ENCODE measurements at regions not wholly inside any gene's neighbourhood (a gene's known extent, or its start where the extent isn't known, plus 50 kb on each side); places are given as distances from the start of the nearest gene placed in this dataset.

- H3K4me3 ChIP-seq (ENCODE audit: low read depth, low read length) = no peak overlapping the region
- peaks cover 3% of the 10 kb centered on the region for H3K9me3 ChIP-seq (ENCODE audit: control insufficient read depth, insufficient read depth, low read length)
- H3K36me3 ChIP-seq (ENCODE audit: control insufficient read depth, insufficient read depth, low read length) = no peaks in the 10 kb centered on the region
- no peak for DNase-seq (ENCODE audit: low read depth in 4 of 6, low spot score in 6 of 6)
- H3K4me1 ChIP-seq (ENCODE audit: control insufficient read depth, insufficient read depth, low read length) = no peaks in the 10 kb centered on the region
- H3K27me3 ChIP-seq (ENCODE audit: control insufficient read depth, insufficient read depth, low read length) = no peaks in the 10 kb centered on the region
- WGBS (ENCODE audit: insufficient coverage) = no CpG with 5 or more reads among the region's 2 CpGs
- no peak overlapping the region for H3K27ac ChIP-seq (ENCODE audit: low read depth, low read length)
Measured at GRCh38 chr3:176087066-176087697, 1110.1 kb downstream of the TBL1XR1 start.

DNA sequence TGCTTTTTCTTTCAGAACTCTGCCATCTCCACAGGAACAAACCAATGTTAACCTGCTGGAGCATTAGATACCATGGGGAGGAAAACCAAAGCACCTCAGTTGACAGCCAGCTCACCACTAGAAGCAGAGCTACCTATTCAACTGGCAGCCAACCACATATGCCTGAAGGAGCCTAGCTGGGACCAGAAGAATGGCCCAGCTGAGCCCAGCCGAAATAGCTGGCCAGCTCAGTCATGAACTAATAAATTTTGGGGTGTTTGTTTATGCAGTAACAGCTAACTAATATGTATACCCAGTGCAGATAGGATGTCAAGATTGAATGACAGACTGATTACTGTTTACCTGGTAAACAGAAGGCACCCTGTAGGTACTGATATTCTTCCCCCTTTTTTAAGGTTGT, 1117.5 kb downstream of the TBL1XR1 start:
- Histone ChIP-seq H3K4me1 (ENCODE audit: control insufficient read depth, insufficient read depth, low read length) (no peaks in the 10 kb centered on the region), H3K9me3 (ENCODE audit: control insufficient read depth, insufficient read depth, low read length) (no peaks in the 10 kb centered on the region), H3K27ac (ENCODE audit: low read depth, low read length) (no peak overlapping the region), H3K4me3 (ENCODE audit: low read depth, low read length) (no peak overlapping the region), H3K27me3 (ENCODE audit: control insufficient read depth, insufficient read depth, low read length) (no peaks in the 10 kb centered on the region), H3K36me3 (ENCODE audit: control insufficient read depth, insufficient read depth, low read length) (no peaks in the 10 kb centered on the region)
- no CpG with 5 or more reads among the region's 1 CpG for WGBS (ENCODE audit: insufficient coverage)
- DNase-seq (ENCODE audit: low read depth in 4 of 6, low spot score in 6 of 6) = no peak

- H3K4me3 ChIP-seq (ENCODE audit: low read depth, low read length) = no peak overlapping the region
- H3K36me3 ChIP-seq (ENCODE audit: control insufficient read depth, insufficient read depth, low read length) = no peaks in the 10 kb centered on the region
- no peaks in the 10 kb centered on the region for H3K4me1 ChIP-seq (ENCODE audit: control insufficient read depth, insufficient read depth, low read length)
- no peaks in the 10 kb centered on the region for H3K27me3 ChIP-seq (ENCODE audit: control insufficient read depth, insufficient read depth, low read length)
- WGBS (ENCODE audit: insufficient coverage) = no CpG with 5 or more reads among the region's 1 CpG
- no peak overlapping the region for H3K27ac ChIP-seq (ENCODE audit: low read depth, low read length)
- H3K9me3 ChIP-seq (ENCODE audit: control insufficient read depth, insufficient read depth, low read length) = no peaks in the 10 kb centered on the region
- DNase-seq (ENCODE audit: low read depth in 4 of 6, low spot score in 6 of 6) = no peak
Measured at GRCh38 chr3:176078906-176079305, 1118.4 kb downstream of the TBL1XR1 start.

- no peak for DNase-seq (ENCODE audit: low read depth in 4 of 6, low spot score in 6 of 6)
- no CpG with 5 or more reads among the region's 1 CpG for WGBS (ENCODE audit: insufficient coverage)
- Histone ChIP-seq H3K4me3 (ENCODE audit: low read depth, low read length) (no peak overlapping the region), H3K4me1 (ENCODE audit: control insufficient read depth, insufficient read depth, low read length) (no peaks in the 10 kb centered on the region), H3K36me3 (ENCODE audit: control insufficient read depth, insufficient read depth, low read length) (no peaks in the 10 kb centered on the region), H3K27ac (ENCODE audit: low read depth, low read length) (no peak overlapping the region), H3K27me3 (ENCODE audit: control insufficient read depth, insufficient read depth, low read length) (no peaks in the 10 kb centered on the region), H3K9me3 (ENCODE audit: control insufficient read depth, insufficient read depth, low read length) (no peaks in the 10 kb centered on the region)
Measured at GRCh38 chr3:176075491-176075890, 1121.8 kb downstream of the TBL1XR1 start.

DNA sequence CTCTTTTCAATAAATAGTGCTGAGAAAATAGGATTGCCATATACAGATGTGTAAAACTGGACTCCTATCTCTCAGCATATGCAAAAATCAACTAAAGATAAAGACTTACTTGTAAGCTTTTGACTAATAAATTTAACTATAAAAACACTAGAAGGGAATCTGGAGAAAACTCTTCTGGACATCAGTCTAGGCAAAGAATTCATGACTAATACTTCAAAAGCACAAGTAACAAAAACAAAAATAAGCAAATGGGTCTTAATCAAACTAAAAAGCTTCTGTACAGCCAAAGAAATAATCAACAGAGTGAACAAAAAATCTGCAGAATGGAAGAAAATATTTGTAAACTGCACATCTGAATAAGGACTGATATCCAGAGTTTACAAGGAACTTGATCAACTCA, 1122.2 kb downstream of the TBL1XR1 start:
- H3K9me3 ChIP-seq (ENCODE audit: control insufficient read depth, insufficient read depth, low read length) = no peaks in the 10 kb centered on the region
- H3K27me3 ChIP-seq (ENCODE audit: control insufficient read depth, insufficient read depth, low read length) = no peaks in the 10 kb centered on the region
- H3K36me3 ChIP-seq (ENCODE audit: control insufficient read depth, insufficient read depth, low read length) = no peaks in the 10 kb centered on the region
- no peak overlapping the region for H3K4me3 ChIP-seq (ENCODE audit: low read depth, low read length)
- no peak for DNase-seq (ENCODE audit: low read depth in 4 of 6, low spot score in 6 of 6)
- H3K4me1 ChIP-seq (ENCODE audit: control insufficient read depth, insufficient read depth, low read length) = no peaks in the 10 kb centered on the region
- H3K27ac ChIP-seq (ENCODE audit: low read depth, low read length) = no peak overlapping the region

DNA sequence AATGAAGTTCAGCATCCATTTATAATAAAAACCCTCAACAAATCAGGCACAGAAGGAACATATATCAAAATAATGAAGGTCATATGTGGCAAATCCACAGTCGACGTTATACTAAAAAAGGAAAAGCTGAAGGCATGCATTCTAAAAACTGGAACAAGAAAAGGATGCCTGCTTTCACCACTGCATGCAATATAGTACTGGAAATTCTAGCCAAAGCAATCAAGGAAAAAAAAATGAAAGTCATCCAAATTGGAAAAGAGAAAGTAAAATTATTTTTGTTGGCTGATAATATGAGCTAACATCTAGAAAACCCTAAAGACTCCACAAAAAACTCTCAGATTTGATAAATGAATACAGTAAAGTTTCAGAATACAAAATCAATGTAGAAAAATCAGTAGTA, 1123.2 kb downstream of the TBL1XR1 start:
- no CpG with 5 or more reads among the region's 2 CpGs for WGBS (ENCODE audit: insufficient coverage)
- no peaks in the 10 kb centered on the region for H3K4me1 ChIP-seq (ENCODE audit: control insufficient read depth, insufficient read depth, low read length)
- DNase-seq (ENCODE audit: low read depth in 4 of 6, low spot score in 6 of 6) = no peak
- H3K27ac ChIP-seq (ENCODE audit: low read depth, low read length) = no peak overlapping the region
- no peaks in the 10 kb centered on the region for H3K27me3 ChIP-seq (ENCODE audit: control insufficient read depth, insufficient read depth, low read length)
- H3K4me3 ChIP-seq (ENCODE audit: low read depth, low read length) = no peak overlapping the region
- no peaks in the 10 kb centered on the region for H3K36me3 ChIP-seq (ENCODE audit: control insufficient read depth, insufficient read depth, low read length)
- H3K9me3 ChIP-seq (ENCODE audit: control insufficient read depth, insufficient read depth, low read length) = no peaks in the 10 kb centered on the region

DNA sequence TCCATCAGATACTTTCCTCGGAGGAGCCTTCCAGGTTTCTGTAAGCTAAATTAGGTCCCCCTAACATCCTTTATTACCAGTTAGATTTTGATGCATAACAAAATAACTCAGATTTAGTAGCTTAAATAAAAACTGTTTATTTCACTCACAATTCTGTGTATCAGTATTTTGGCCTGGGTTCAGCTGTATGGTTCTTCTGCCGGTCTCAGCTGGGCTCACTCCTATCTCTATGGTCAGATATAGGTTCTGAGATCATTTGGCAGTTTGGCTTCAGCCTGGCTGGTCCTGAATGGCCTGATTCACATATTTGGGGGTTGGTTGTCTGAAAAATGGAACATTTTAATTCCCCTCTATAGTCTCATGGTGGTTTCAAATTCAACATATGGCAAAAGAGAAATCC, 1125.3 kb downstream of the TBL1XR1 start:
- no peaks in the 10 kb centered on the region for H3K27me3 ChIP-seq (ENCODE audit: control insufficient read depth, insufficient read depth, low read length)
- no CpG with 5 or more reads among the region's 2 CpGs for WGBS (ENCODE audit: insufficient coverage)
- DNase-seq (ENCODE audit: low read depth in 4 of 6, low spot score in 6 of 6) = no peak
- no peak overlapping the region for H3K27ac ChIP-seq (ENCODE audit: low read depth, low read length)
- no peaks in the 10 kb centered on the region for H3K4me1 ChIP-seq (ENCODE audit: control insufficient read depth, insufficient read depth, low read length)
- no peak overlapping the region for H3K4me3 ChIP-seq (ENCODE audit: low read depth, low read length)
- H3K9me3 ChIP-seq (ENCODE audit: control insufficient read depth, insufficient read depth, low read length) = no peaks in the 10 kb centered on the region
- no peaks in the 10 kb centered on the region for H3K36me3 ChIP-seq (ENCODE audit: control insufficient read depth, insufficient read depth, low read length)

DNA sequence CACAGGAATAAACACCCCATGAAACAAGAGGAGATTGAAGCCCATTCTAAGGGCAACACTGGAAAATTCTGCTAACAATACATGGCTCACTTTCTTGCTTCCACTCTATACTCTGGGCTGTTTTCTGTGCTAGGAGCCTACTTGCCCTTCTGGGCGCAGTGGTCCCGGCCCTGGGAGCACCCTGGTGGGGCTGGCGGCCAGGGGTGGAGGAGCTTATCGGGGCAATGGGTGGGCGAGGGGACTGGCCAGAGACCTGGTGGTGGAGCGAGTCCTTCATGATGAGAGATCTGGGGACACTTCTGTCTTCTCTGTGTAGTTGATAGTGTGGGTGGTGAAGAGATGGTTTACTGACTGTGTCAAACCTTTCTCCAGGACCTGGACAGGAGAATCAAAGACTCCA, 1128.5 kb downstream of the TBL1XR1 start:
- DNase-seq (ENCODE audit: low read depth in 4 of 6, low spot score in 6 of 6) = no peak
- no peak overlapping the region for H3K4me3 ChIP-seq (ENCODE audit: low read depth, low read length)
- no peaks in the 10 kb centered on the region for H3K9me3 ChIP-seq (ENCODE audit: control insufficient read depth, insufficient read depth, low read length)
- H3K4me1 ChIP-seq (ENCODE audit: control insufficient read depth, insufficient read depth, low read length) = no peaks in the 10 kb centered on the region
- H3K27me3 ChIP-seq (ENCODE audit: control insufficient read depth, insufficient read depth, low read length) = no peaks in the 10 kb centered on the region
- no peak overlapping the region for H3K27ac ChIP-seq (ENCODE audit: low read depth, low read length)
- WGBS (ENCODE audit: insufficient coverage) = 98% methylated on average over 5 of the region's 6 CpGs
- H3K36me3 ChIP-seq (ENCODE audit: control insufficient read depth, insufficient read depth, low read length) = no peaks in the 10 kb centered on the region

- DNase-seq (ENCODE audit: low read depth in 4 of 6, low spot score in 6 of 6) = no peak
- no peaks in the 10 kb centered on the region for H3K9me3 ChIP-seq (ENCODE audit: control insufficient read depth, insufficient read depth, low read length)
- H3K4me3 ChIP-seq (ENCODE audit: low read depth, low read length) = no peak overlapping the region
Measured at GRCh38 chr3:176058856-176059255, 1138.4 kb downstream of the TBL1XR1 start.

DNA sequence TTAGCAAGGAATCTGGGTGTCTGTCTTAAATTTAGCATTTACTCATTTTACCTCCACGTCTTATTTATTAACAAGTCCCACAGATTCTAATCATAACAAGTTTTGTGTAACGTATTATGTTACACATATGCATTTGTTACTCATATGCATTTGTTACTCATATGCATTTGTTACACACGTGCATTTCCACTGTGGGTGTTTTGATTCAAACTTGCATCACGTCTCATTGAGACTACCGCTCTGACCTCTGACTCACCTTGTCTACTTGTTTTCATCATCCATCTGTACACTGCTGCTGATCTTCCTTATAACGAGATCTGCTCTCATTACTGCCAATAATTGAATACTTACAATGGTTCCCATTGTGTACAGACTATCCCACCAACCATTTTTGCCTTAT, 1141.4 kb downstream of the TBL1XR1 start:
- H3K4me3 ChIP-seq (ENCODE audit: low read depth, low read length) = no peak overlapping the region
- 85% methylated on average over 4 of the region's 6 CpGs for WGBS (ENCODE audit: insufficient coverage)
- H3K27me3 ChIP-seq (ENCODE audit: control insufficient read depth, insufficient read depth, low read length) = no peaks in the 10 kb centered on the region
- H3K36me3 ChIP-seq (ENCODE audit: control insufficient read depth, insufficient read depth, low read length) = no peaks in the 10 kb centered on the region
- no peaks in the 10 kb centered on the region for H3K9me3 ChIP-seq (ENCODE audit: control insufficient read depth, insufficient read depth, low read length)
- DNase-seq (ENCODE audit: low read depth in 4 of 6, low spot score in 6 of 6) = no peak
- H3K27ac ChIP-seq (ENCODE audit: low read depth, low read length) = no peak overlapping the region
- no peaks in the 10 kb centered on the region for H3K4me1 ChIP-seq (ENCODE audit: control insufficient read depth, insufficient read depth, low read length)

More at GRCh38 chr3:176058856-176059255, 1138.4 kb downstream of the TBL1XR1 start:
- Histone ChIP-seq H3K27me3 (ENCODE audit: control insufficient read depth, insufficient read depth, low read length) (no peaks in the 10 kb centered on the region), H3K36me3 (ENCODE audit: control insufficient read depth, insufficient read depth, low read length) (no peaks in the 10 kb centered on the region), H3K27ac (ENCODE audit: low read depth, low read length) (no peak overlapping the region), H3K4me1 (ENCODE audit: control insufficient read depth, insufficient read depth, low read length) (no peaks in the 10 kb centered on the region)
